ENCODE measurements at regions not wholly inside any gene's neighbourhood (a gene's known extent, or its start where the extent isn't known, plus 50 kb on each side); places are given as distances from the start of the nearest gene placed in this dataset.

DNA sequence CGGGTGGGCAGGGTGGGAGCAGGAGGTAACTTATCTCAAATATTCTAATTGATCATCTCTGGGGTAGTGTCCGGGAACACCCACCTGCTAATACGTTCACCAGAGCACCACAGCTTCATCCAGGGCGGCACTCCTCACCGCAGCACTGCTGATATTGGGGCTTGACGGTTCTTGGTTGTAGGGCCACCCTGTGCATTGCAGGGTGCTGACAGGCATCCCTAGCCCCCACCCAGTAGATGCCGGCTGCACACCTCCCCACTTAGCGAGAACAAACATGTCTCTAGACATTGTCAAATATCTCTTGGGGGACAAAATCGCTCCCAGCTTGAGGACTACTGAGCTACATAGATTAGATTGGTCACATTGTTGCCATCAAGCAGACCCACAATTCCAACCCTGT, 73.9 kb upstream of the WASF3 start:
- TF ChIP-seq EP300 (IDR thresholded peaks at IDR 0.05; ENCODE audit: borderline replicate concordance) (no peak), YY1 (IDR thresholded peaks at IDR 0.05; ENCODE audit: low read depth) (no peak), TAF1 (IDR thresholded peaks at IDR 0.05; ENCODE audit: low read depth) (no peak)
- TF ChIP-seq, protein P1, sequence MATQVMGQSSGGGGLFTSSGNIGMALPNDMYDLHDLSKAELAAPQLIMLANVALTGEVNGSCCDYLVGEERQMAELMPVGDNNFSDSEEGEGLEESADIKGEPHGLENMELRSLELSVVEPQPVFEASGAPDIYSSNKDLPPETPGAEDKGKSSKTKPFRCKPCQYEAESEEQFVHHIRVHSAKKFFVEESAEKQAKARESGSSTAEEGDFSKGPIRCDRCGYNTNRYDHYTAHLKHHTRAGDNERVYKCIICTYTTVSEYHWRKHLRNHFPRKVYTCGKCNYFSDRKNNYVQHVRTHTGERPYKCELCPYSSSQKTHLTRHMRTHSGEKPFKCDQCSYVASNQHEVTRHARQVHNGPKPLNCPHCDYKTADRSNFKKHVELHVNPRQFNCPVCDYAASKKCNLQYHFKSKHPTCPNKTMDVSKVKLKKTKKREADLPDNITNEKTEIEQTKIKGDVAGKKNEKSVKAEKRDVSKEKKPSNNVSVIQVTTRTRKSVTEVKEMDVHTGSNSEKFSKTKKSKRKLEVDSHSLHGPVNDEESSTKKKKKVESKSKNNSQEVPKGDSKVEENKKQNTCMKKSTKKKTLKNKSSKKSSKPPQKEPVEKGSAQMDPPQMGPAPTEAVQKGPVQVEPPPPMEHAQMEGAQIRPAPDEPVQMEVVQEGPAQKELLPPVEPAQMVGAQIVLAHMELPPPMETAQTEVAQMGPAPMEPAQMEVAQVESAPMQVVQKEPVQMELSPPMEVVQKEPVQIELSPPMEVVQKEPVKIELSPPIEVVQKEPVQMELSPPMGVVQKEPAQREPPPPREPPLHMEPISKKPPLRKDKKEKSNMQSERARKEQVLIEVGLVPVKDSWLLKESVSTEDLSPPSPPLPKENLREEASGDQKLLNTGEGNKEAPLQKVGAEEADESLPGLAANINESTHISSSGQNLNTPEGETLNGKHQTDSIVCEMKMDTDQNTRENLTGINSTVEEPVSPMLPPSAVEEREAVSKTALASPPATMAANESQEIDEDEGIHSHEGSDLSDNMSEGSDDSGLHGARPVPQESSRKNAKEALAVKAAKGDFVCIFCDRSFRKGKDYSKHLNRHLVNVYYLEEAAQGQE (IDR thresholded peaks at IDR 0.05; ENCODE audit: low read depth): no peak

All from Ishikawa (cell line).